ENCODE measurements at regions not wholly inside any gene's neighbourhood (a gene's known extent, or its start where the extent isn't known, plus 50 kb on each side); places are given as distances from the start of the nearest gene placed in this dataset.

GRCh38 chr16:65825191-65825856 is 541.2 kb upstream of the CDH5 start:
- DNase-seq (ENCODE audit: low read depth in 1 of 2, low spot score in 2 of 2) (no peak), FAIRE-seq (no peak)
- H2AFZ ChIP-seq (ENCODE audit: low read length) = no peak overlapping the region
- H3K23me2 ChIP-seq (ENCODE audit: low read depth, low read length) = no peaks in the 10 kb centered on the region
- H4K8ac ChIP-seq (ENCODE audit: extremely low read depth, insufficient read depth, low read length) = no peak overlapping the region
- H3K9me3 ChIP-seq (ENCODE audit: insufficient read depth in 2 of 2, low read depth in 1 of 2, low read length in 1 of 2) = no peaks in the 10 kb centered on the region; a peak in 1 of 4 replicates
- H3K79me1 ChIP-seq (ENCODE audit: low read depth, low read length) = no peaks in the 10 kb centered on the region
- H3K4me3 ChIP-seq (ENCODE audit: extremely low read depth in 1 of 4, insufficient read depth in 2 of 4, low read depth in 3 of 4, low read length in 4 of 4) = 0 out of 8 replicates have a peak overlapping the region, but pooled peaks of 1 of the 4 experiments have one; percentile 3
- 89% methylated on average over 8 of the region's 8 CpGs; no CpG with 5 or more reads in 1 of the 2 experiments for WGBS, 2 experiments (ENCODE audit: extremely low coverage in 1 of 2, insufficient coverage in 1 of 2, insufficient read length in 1 of 2, insufficient replicate concordance in 2 of 2, low coverage in 1 of 2, low lambda C conversion rate in 2 of 2, missing lambda C conversion rate in 1 of 2)
- no peak overlapping the region for H2BK120ac ChIP-seq (replicated peaks; ENCODE audit: low read depth, low read length)
- no peak overlapping the region for H4K91ac ChIP-seq (replicated peaks; ENCODE audit: insufficient read length, low read length)
- H2BK5ac ChIP-seq (ENCODE audit: low read depth, low read length) = no peak overlapping the region
- H3K4me2 ChIP-seq (ENCODE audit: insufficient read depth in 1 of 2, low read depth in 2 of 2, low read length in 2 of 2) = no peak overlapping the region
- CTCF ChIA-PET (ENCODE audit: partially characterized antibody) = no interaction called here
- no peak overlapping the region for H3K27ac ChIP-seq (ENCODE audit: low read depth, low read length)
- no peaks in the 10 kb centered on the region for H4K20me1 ChIP-seq (replicated peaks in 1 of 2; ENCODE audit: control insufficient read depth in 1 of 2, insufficient read depth in 2 of 2, low read length in 2 of 2)
- no peaks in the 10 kb centered on the region for H3K79me2 ChIP-seq (ENCODE audit: control insufficient read depth in 1 of 2, insufficient read depth in 2 of 2, low read length in 2 of 2)
- H2BK20ac ChIP-seq (ENCODE audit: low read length) = no peak overlapping the region
- H3K4me1 ChIP-seq (replicated peaks in 1 of 4; ENCODE audit: control insufficient read depth in 3 of 4, insufficient read depth in 4 of 4, low read length in 3 of 4) = peaks cover 0 to 8% (median under 1%) of the 10 kb centered on the region in 4 experiments; a peak in 1 of 7 replicates
- H3K4ac ChIP-seq (replicated peaks; ENCODE audit: insufficient read length, low read depth, low read length) = no peak overlapping the region
- H2BK12ac ChIP-seq (ENCODE audit: low read depth, low read length) = no peak overlapping the region
- no peaks in the 10 kb centered on the region for H3K36me3 ChIP-seq (ENCODE audit: control insufficient read depth in 2 of 4, insufficient read depth in 4 of 4, low read length in 3 of 4)
- no peak overlapping the region for H3K18ac ChIP-seq (ENCODE audit: extremely low read depth, low read length)
- no peak overlapping the region for H3K9ac ChIP-seq (replicated peaks in 1 of 4; ENCODE audit: extremely low read depth in 1 of 4, low read depth in 3 of 4, low read length in 3 of 4)
- peak overlapping the region; percentile 66; the same call in 1 of the 2 replicates for H2BK15ac ChIP-seq (ENCODE audit: low read length)
- POLR2A ChIA-PET (ENCODE audit: partially characterized antibody) = no interaction called here
- no peak overlapping the region for H3K23ac ChIP-seq (ENCODE audit: insufficient read length)
- no peak overlapping the region for H2AK5ac ChIP-seq (ENCODE audit: low read depth, low read length)
- no peaks in the 10 kb centered on the region for H3K27me3 ChIP-seq (replicated peaks in 1 of 4; ENCODE audit: control insufficient read depth in 3 of 4, extremely low read depth in 1 of 4, insufficient read depth in 3 of 4, low read length in 3 of 4)
- H3K56ac ChIP-seq (replicated peaks; ENCODE audit: insufficient read length, low read depth, low read length) = no peak overlapping the region
- no peak overlapping the region for H3K14ac ChIP-seq (ENCODE audit: insufficient read length)
- H4K5ac ChIP-seq (ENCODE audit: insufficient read length, low read depth, low read length) = no peak overlapping the region
- TF ChIP-seq RAD21 (IDR thresholded peaks at IDR 0.05 in 1 of 2, conservative IDR thresholded peaks at IDR 0.05 in 1 of 2; ENCODE audit: low read depth in 2 of 2, low read length in 2 of 2) = no peak
- no peak for TF ChIP-seq SAP30 (IDR thresholded peaks at IDR 0.05; ENCODE audit: insufficient read depth, insufficient replicate concordance, low read length)
- no peak for TF ChIP-seq E2F6 (IDR thresholded peaks at IDR 0.05)
- no peak for TF ChIP-seq CBX5 (IDR thresholded peaks at IDR 0.05; ENCODE audit: low read depth, low read length)
- TF ChIP-seq FOSL1 (IDR thresholded peaks at IDR 0.05; ENCODE audit: insufficient read depth, low read depth, low read length) = no peak
- no peak for TF ChIP-seq MAFK (IDR thresholded peaks at IDR 0.05; ENCODE audit: low read depth, low read length)
- TF ChIP-seq TAF1 (IDR thresholded peaks at IDR 0.05; ENCODE audit: low read depth, low read length) = no peak
- TF ChIP-seq MAX (IDR thresholded peaks at IDR 0.05) = no peak
- TF ChIP-seq RFX5 (IDR thresholded peaks at IDR 0.05; ENCODE audit: borderline replicate concordance, low read depth, low read length) = no peak
- no peak for TF ChIP-seq JUN (IDR thresholded peaks at IDR 0.05; ENCODE audit: low read depth, low read length)
- TF ChIP-seq SP4 (IDR thresholded peaks at IDR 0.05; ENCODE audit: low read length) = no peak
- no peak for TF ChIP-seq SIN3A (conservative IDR thresholded peaks at IDR 0.05 in 1 of 2, IDR thresholded peaks at IDR 0.05 in 1 of 2; ENCODE audit: low read depth in 1 of 2, low read length in 2 of 2)

Data from H1 (cell line).